Adrenal gland (tissue), 5 donors: ENCODE measurements at regions not wholly inside any gene's neighbourhood (a gene's known extent, or its start where the extent isn't known, plus 50 kb on each side); places are given as distances from the start of the nearest gene placed in this dataset.

Experiments
- POLR2A ChIP-seq, 2 donors: fragments of 450-650 bp; IDR thresholded peaks; one replicate each; pipeline ENCODE4 v1.6.1; 2017; ENCODE audit warnings: antibody characterized with exemption in 2 of 2, mild to moderate bottlenecking in 2 of 2, moderate library complexity in 1 of 2
- TF ChIP-seq, protein P1 (sequence below), 6 experiments: fragments of 450-650 bp in 4 of 6; fragments of 200-600 bp in 2 of 6; sonication (generic) in 1 of 6; IDR thresholded peaks; 1 replicate in 5 of 6; 2 replicates in 1 of 6; pipeline versions ENCODE4 v1.5.1 to v1.8.0; 2016 to 2021; ENCODE audit warnings: antibody characterized with exemption in 6 of 6, mild to moderate bottlenecking in 2 of 6, moderate library complexity in 1 of 6
- donor health status: DM: no; HTN: no; CAD: no.

GRCh38 chr3:101940521-101941317, 91.4 kb downstream of the NFKBIZ start:
- TF ChIP-seq, protein P1, sequence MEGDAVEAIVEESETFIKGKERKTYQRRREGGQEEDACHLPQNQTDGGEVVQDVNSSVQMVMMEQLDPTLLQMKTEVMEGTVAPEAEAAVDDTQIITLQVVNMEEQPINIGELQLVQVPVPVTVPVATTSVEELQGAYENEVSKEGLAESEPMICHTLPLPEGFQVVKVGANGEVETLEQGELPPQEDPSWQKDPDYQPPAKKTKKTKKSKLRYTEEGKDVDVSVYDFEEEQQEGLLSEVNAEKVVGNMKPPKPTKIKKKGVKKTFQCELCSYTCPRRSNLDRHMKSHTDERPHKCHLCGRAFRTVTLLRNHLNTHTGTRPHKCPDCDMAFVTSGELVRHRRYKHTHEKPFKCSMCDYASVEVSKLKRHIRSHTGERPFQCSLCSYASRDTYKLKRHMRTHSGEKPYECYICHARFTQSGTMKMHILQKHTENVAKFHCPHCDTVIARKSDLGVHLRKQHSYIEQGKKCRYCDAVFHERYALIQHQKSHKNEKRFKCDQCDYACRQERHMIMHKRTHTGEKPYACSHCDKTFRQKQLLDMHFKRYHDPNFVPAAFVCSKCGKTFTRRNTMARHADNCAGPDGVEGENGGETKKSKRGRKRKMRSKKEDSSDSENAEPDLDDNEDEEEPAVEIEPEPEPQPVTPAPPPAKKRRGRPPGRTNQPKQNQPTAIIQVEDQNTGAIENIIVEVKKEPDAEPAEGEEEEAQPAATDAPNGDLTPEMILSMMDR (IDR thresholded peaks at IDR 0.05), result no peak
- TF ChIP-seq POLR2A (IDR thresholded peaks at IDR 0.05), result no peak
